Thyroid gland (tissue), 4 donors: ENCODE measurements at regions not wholly inside any gene's neighbourhood (a gene's known extent, or its start where the extent isn't known, plus 50 kb on each side); places are given as distances from the start of the nearest gene placed in this dataset.
"Not testable (repeated sequence)": the region's sequence is repeated elsewhere in the genome, so short reads cannot be mapped to it uniquely, and the experiment has no call there.

ENCODE experiments used
- DNase-seq, 2 donors: peaks; one replicate each; pipeline ENCODE4 v3.0.0-alpha.2; 2019
- H3K27ac ChIP-seq, 3 donors: fragments of 200-600 bp; sonication (generic); 1 replicate in 2 of 3; 2 replicates in 1 of 3; pipeline ENCODE4 v1.5.1; 2016 to 2019; ENCODE audit warnings: mild to moderate bottlenecking in 1 of 3, moderate library complexity in 1 of 3
- H3K27me3 ChIP-seq: fragments of 200-600 bp; sonication (generic); one replicate; pipeline ENCODE4 v1.5.1; 2019
- H3K36me3 ChIP-seq, 2 donors: fragments of 200-600 bp; sonication (generic); one replicate each; pipeline ENCODE4 v1.5.1; 2016 to 2019
- H3K4me1 ChIP-seq, 2 donors: fragments of 200-600 bp; sonication (generic); one replicate each; pipeline ENCODE4 v1.5.1; 2017 to 2019
- H3K4me3 ChIP-seq, 3 donors: fragments of 200-600 bp; sonication (generic); replicated peaks in 1 of 3; 1 replicate in 2 of 3; 2 replicates in 1 of 3; pipeline ENCODE4 v1.5.1; 2016; ENCODE audit warnings: mild to moderate bottlenecking in 1 of 3
- H3K9me3 ChIP-seq: fragments of 200-600 bp; sonication (generic); one replicate; pipeline ENCODE4 v1.5.1; 2017
- CTCF ChIP-seq, 6 experiments: fragments of 200-600 bp in 3 of 6; fragments of 450-650 bp in 3 of 6; sonication (generic) in 3 of 6; IDR thresholded peaks; one replicate each; pipeline ENCODE4 v1.5.1; 2016 to 2019; ENCODE audit warnings: antibody characterized with exemption in 6 of 6, mild to moderate bottlenecking in 2 of 6, inconsistent platforms in 1 of 6, moderate library complexity in 1 of 6
- POLR2A ChIP-seq, 2 donors: fragments of 450-650 bp; IDR thresholded peaks; one replicate each; pipeline ENCODE4 v1.6.1; 2017; ENCODE audit warnings: antibody characterized with exemption in 2 of 2, mild to moderate bottlenecking in 2 of 2, moderate library complexity in 1 of 2
- WGBS, 2 donors: methylation state at CpG; one replicate each; pipeline ENCODE4 v1.1.5; 2017; 5-methylcytosine and 5-hydroxymethylcytosine counted together
- intact Hi-C: fragments of 100-400 bp; cut with DNase I; formaldehyde crosslinking; loops from one replicate; pipeline ENCODE4 v1.15.1; 2023

- Histone ChIP-seq H3K27ac (no peak overlapping the region), H3K9me3 (no peaks in the 10 kb centered on the region), H3K4me1 (no peaks in the 10 kb centered on the region), H3K36me3 (no peaks in the 10 kb centered on the region), H3K27me3 (no peaks in the 10 kb centered on the region), H3K4me3 (no peak overlapping the region)
- WGBS, 2 donors = 66 to 81% methylated on average over 14 of the region's 14 CpGs
- intact Hi-C loops = no loop called here
- no peak for DNase-seq
- no peak for TF ChIP-seq CTCF (IDR thresholded peaks at IDR 0.05)
- TF ChIP-seq POLR2A (IDR thresholded peaks at IDR 0.05) = no peak
Measured at GRCh38 chr15:79562403-79562815, 130.3 kb downstream of the MINAR1 start.

GRCh38 chr15:79562899-79563298, 130.8 kb downstream of the MINAR1 start:
- no peak for TF ChIP-seq CTCF (IDR thresholded peaks at IDR 0.05)
- no peak for TF ChIP-seq POLR2A (IDR thresholded peaks at IDR 0.05)
- intact Hi-C loops = no loop called here
- 73 to 88% methylated on average over 10 of the region's 10 CpGs for WGBS, 2 donors

DNA sequence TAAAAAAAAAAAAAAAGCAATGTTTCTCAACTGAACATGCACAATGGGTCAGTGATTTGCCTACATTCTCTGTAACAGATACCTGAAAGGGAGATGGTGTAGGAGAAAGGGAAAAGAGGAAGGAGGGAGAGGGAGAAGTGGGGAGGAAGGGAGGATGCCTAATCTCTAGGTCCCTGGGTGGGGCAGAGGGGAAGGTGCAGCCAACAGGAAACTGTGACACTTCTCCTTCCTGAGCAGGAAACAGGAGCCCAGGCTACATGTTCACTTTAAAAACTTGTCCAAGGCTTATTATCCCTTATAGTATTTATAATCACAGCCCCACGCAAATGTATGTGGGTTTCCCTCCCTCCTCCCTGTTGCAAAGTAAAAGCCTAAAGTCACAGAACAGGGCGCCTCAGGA, 137.9 kb downstream of the MINAR1 start:
- intact Hi-C loops = no loop called here
- Histone ChIP-seq H3K27me3 (no peaks in the 10 kb centered on the region), H3K36me3 (no peaks in the 10 kb centered on the region), H3K9me3 (no peaks in the 10 kb centered on the region), H3K4me1 (no peaks in the 10 kb centered on the region), H3K27ac (no peak overlapping the region), H3K4me3 (no peak overlapping the region)
- no peak for DNase-seq
- TF ChIP-seq CTCF (IDR thresholded peaks at IDR 0.05) = no peak
- TF ChIP-seq POLR2A (IDR thresholded peaks at IDR 0.05) = no peak
- WGBS, 2 donors = 58 to 64% methylated on average over 2 of the region's 2 CpGs

More at GRCh38 chr15:79562899-79563298, 130.8 kb downstream of the MINAR1 start:
- H3K36me3 ChIP-seq = no peaks in the 10 kb centered on the region
- no peaks in the 10 kb centered on the region for H3K9me3 ChIP-seq
- DNase-seq = no peak
- no peaks in the 10 kb centered on the region for H3K27me3 ChIP-seq
- no peak overlapping the region for H3K4me3 ChIP-seq
- H3K4me1 ChIP-seq = no peaks in the 10 kb centered on the region
- H3K27ac ChIP-seq = no peak overlapping the region

DNA sequence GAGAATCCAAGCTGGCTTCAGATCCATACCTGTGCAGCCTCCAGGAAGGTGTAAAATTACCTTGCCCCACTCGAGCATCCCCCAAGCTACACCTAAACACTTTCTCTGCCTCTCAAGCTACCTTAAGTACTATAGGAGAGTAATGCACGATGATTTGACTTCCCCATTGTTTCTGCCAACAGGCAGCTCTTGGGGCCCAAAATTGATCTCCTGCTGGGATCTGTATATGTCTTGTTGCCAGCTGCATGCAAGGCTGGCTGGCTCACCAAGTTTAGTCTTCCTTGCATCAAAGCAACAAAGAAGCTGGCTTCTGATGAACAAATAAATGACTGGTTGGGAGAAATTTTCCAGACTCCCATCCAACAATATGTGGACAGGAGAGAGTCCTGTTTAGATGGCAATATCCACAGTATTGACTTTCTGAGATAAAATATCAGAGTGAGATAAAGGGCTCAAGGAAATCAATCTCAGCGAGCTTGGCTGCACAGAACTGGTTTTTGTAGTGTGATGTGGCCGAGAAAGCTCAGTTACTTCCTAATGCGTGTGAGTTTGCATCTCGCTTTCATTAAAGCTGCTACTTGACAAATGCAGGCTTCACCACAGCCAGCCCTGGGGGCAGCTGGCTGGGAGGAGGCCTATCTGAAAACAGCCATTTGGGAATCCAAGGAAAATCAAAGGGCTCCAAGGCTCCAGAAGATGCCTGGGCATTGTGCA, 140.7 kb downstream of the MINAR1 start:
- intact Hi-C loops = no loop called here

DNA sequence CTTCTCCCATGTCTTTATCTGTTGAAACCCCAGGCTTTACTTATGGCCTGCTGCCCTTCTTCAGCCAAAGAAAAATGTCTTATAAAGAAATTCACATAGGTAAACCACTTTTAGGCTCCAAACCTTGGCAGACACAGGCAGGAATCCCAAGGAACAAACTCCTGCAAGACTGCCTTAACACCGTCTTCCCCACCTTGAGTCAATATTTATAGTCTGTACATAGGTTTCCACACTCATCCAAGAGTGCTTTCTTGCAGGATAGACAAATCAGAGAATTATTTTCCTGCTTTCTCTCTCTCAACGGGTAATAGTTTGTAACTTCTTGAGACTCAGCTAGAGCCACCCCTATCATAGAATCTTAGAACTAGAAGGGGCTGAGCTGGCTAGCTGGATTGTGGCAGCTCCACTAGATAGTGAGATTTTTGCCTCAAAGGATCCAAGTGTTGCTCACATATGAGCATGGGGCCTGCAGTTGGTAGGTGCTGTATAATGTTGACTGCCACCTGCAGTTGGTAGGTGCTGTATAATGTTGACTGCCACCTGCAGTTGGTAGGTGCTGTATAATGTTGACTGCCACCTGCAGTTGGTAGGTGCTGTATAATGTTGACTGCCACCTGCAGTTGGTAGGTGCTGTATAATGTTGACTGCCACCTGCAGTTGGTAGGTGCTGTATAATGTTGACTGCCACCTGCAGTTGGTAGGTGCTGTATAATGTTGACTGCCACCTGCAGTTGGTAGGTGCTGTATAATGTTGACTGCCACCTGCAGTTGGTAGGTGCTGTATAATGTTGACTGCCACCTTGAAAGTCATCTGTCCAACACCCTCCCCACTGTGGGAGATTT, 142.5 kb downstream of the MINAR1 start:
- intact Hi-C loops, H3K9me3 ChIP-seq, H3K4me3 ChIP-seq, H3K27ac ChIP-seq, DNase-seq, H3K4me1 ChIP-seq, H3K36me3 ChIP-seq, H3K27me3 ChIP-seq: not testable (repeated sequence)
- WGBS, 2 donors = 83 to 87% methylated on average over 2 of the region's 2 CpGs

More for the DNA sequence above, 140.7 kb downstream of the MINAR1 start:
- TF ChIP-seq POLR2A (IDR thresholded peaks at IDR 0.05) (no peak), CTCF (IDR thresholded peaks at IDR 0.05) (no peak)
- H3K27me3 ChIP-seq = no peaks in the 10 kb centered on the region
- no peak overlapping the region for H3K4me3 ChIP-seq
- H3K9me3 ChIP-seq = no peaks in the 10 kb centered on the region
- H3K27ac ChIP-seq = no peak overlapping the region
- H3K36me3 ChIP-seq = no peaks in the 10 kb centered on the region
- no peaks in the 10 kb centered on the region for H3K4me1 ChIP-seq
- no peak for DNase-seq
- WGBS, 2 donors = 65 to 70% methylated on average over 6 of the region's 6 CpGs
